Activated CD4-positive, alpha-beta T cell treated with anti-CD3 and anti-CD28 coated beads, Interleukin-2, amount 10 ng/mL, durations not matched to agents 24 days and 14 days (primary cell): ENCODE measurements at regions not wholly inside any gene's neighbourhood (a gene's known extent, or its start where the extent isn't known, plus 50 kb on each side); places are given as distances from the start of the nearest gene placed in this dataset.

Experiments used
- DNase-seq: peaks from one replicate; pipeline ENCODE4 v3.0.0; 2022
- H3K27ac Mint-ChIP-seq: one replicate; pipeline ENCODE4 v1.8.0; 2022; ENCODE audit warnings: mild to moderate bottlenecking, mixed read lengths
- H3K27me3 Mint-ChIP-seq: one replicate; pipeline ENCODE4 v1.8.0; 2022; ENCODE audit warnings: mixed read lengths
- H3K36me3 Mint-ChIP-seq: one replicate; pipeline ENCODE4 v1.8.0; 2022; ENCODE audit warnings: low read depth, mild to moderate bottlenecking, mixed read lengths
- H3K4me1 Mint-ChIP-seq: one replicate; pipeline ENCODE4 v1.8.0; 2021; ENCODE audit warnings: mixed read lengths
- H3K4me3 Mint-ChIP-seq: one replicate; pipeline ENCODE4 v1.8.0; 2022; ENCODE audit warnings: mild to moderate bottlenecking, moderate library complexity, mixed read lengths
- H3K9me3 Mint-ChIP-seq: one replicate; pipeline ENCODE4 v1.8.0; 2021; ENCODE audit warnings: mixed read lengths
- intact Hi-C: fragments of 100-400 bp; cut with micrococcal nuclease; formaldehyde crosslinking; loops from one replicate; pipeline ENCODE4 v1.15.1; 2023

GRCh38 chr1:56429288-56429687 lies 150.1 kb downstream of the PLPP3 start:
- DNase-seq, result no peak
- intact Hi-C loops, result no loop called here
- H3K4me1 Mint-ChIP-seq, result no peaks in the 10 kb centered on the region

DNA sequence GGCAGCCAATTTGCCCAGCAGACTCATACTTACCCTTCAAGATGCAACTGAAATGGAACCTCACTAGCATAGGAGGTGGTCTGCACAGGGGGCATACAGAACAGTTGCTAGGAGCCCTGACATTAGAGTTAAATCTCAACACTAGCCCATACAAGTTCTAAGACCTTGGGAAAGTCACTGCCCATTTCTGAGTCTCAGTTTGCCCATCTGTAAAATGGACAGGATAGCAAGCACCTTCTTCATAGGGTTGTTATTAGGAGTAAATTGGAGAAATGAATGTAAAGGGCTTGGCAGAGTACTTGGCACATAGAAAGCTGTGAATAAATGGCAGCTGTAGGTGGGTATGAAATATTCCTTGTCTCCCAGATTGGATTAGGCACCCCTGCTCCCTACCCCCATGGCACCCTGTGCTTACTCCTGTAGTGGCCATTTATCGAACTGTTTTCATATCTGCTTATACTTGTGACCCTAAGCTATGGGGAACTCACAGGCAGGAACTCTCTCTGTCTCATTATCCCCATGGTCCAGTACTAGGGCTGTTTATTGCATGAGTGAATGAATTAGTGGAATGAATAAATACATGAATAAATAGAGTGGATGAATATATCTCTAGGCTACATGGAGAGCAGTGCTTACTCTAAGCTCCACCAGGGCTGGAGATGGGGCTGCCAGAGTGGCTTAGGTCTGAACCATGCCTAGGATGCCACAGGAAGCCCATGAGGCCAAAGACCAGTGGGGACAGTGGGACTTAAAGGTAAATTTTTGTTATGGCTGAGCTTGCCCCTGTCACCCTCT lies 152.6 kb downstream of the PLPP3 start:
- Mint-ChIP-seq H3K36me3 (no peaks in the 10 kb centered on the region), H3K27ac (no peak overlapping the region), H3K27me3 (no peaks in the 10 kb centered on the region), H3K9me3 (no peaks in the 10 kb centered on the region), H3K4me3 (no peak overlapping the region), H3K4me1 (no peaks in the 10 kb centered on the region)
- no peak for DNase-seq
- intact Hi-C loops, result no loop called here

More at GRCh38 chr1:56429288-56429687, 150.1 kb downstream of the PLPP3 start:
- Mint-ChIP-seq H3K27ac (no peak overlapping the region), H3K27me3 (no peaks in the 10 kb centered on the region), H3K36me3 (no peaks in the 10 kb centered on the region), H3K9me3 (no peaks in the 10 kb centered on the region), H3K4me3 (no peak overlapping the region)

DNA sequence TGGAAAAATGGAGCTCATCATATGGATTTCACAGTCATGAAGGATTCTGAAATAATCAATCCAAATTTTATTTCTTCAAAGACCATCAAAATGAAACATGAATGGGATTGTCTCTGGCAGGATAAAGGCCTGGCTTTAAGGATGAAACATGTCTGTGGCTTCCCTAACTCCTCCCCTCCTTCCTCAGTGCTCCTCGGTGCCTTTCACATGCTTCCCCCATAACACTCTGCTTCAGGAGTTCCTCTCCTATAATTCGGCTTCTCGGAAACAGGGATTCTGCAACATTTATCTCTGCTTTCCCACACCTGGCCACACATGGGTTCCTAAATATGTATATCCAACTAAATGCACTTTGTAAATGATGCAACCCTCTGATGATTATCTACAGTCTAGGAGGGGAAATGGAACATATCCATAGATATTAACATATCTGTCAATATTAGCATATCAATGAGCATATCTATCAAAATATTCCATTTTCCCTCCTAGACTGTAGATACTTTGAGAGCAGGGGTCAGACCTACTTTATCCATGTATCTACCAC lies 153.8 kb downstream of the PLPP3 start:
- no peak overlapping the region for H3K27ac Mint-ChIP-seq

GRCh38 chr1:56424744-56425493 lies 154.4 kb downstream of the PLPP3 start:
- Mint-ChIP-seq H3K27me3 (no peaks in the 10 kb centered on the region), H3K27ac (no peak overlapping the region), H3K9me3 (no peaks in the 10 kb centered on the region), H3K4me3 (no peak overlapping the region), H3K4me1 (no peaks in the 10 kb centered on the region), H3K36me3 (no peaks in the 10 kb centered on the region)
- intact Hi-C loops, result no loop called here
- no peak for DNase-seq

More for the DNA sequence above, 153.8 kb downstream of the PLPP3 start:
- Mint-ChIP-seq H3K9me3 (no peaks in the 10 kb centered on the region), H3K4me3 (no peak overlapping the region), H3K4me1 (no peaks in the 10 kb centered on the region), H3K27me3 (no peaks in the 10 kb centered on the region), H3K36me3 (no peaks in the 10 kb centered on the region)
- intact Hi-C loops, result no loop called here
- DNase-seq, result no peak

- no peaks in the 10 kb centered on the region for H3K27me3 Mint-ChIP-seq
These were observed 155.6 kb downstream of the PLPP3 start for GRCh38 chr1:56423716-56424115.

GRCh38 chr1:56418151-56418631 lies 161.2 kb downstream of the PLPP3 start:
- H3K4me1 Mint-ChIP-seq, result no peaks in the 10 kb centered on the region

More at GRCh38 chr1:56423716-56424115, 155.6 kb downstream of the PLPP3 start:
- Mint-ChIP-seq H3K36me3 (no peaks in the 10 kb centered on the region), H3K4me1 (no peaks in the 10 kb centered on the region), H3K9me3 (no peaks in the 10 kb centered on the region), H3K27ac (no peak overlapping the region), H3K4me3 (no peak overlapping the region)
- no peak for DNase-seq
- intact Hi-C loops, result no loop called here

GRCh38 chr1:56417646-56418045 lies 161.7 kb downstream of the PLPP3 start:
- no peaks in the 10 kb centered on the region for H3K27me3 Mint-ChIP-seq
- H3K27ac Mint-ChIP-seq, result no peak overlapping the region
- H3K36me3 Mint-ChIP-seq, result no peaks in the 10 kb centered on the region
- H3K9me3 Mint-ChIP-seq, result no peaks in the 10 kb centered on the region
- no peak overlapping the region for H3K4me3 Mint-ChIP-seq
- H3K4me1 Mint-ChIP-seq, result no peaks in the 10 kb centered on the region
- intact Hi-C loops, result no loop called here
- DNase-seq, result no peak

More at GRCh38 chr1:56418151-56418631, 161.2 kb downstream of the PLPP3 start:
- Mint-ChIP-seq H3K9me3 (no peaks in the 10 kb centered on the region), H3K27ac (no peak overlapping the region), H3K36me3 (no peaks in the 10 kb centered on the region), H3K27me3 (no peaks in the 10 kb centered on the region), H3K4me3 (no peak overlapping the region)
- DNase-seq, result no peak
- intact Hi-C loops, result no loop called here

- H3K27me3 Mint-ChIP-seq, result no peaks in the 10 kb centered on the region
- H3K4me3 Mint-ChIP-seq, result no peak overlapping the region
- intact Hi-C loops, result no loop called here
- no peak overlapping the region for H3K27ac Mint-ChIP-seq
- no peaks in the 10 kb centered on the region for H3K36me3 Mint-ChIP-seq
- H3K4me1 Mint-ChIP-seq, result no peaks in the 10 kb centered on the region
- no peak for DNase-seq
- H3K9me3 Mint-ChIP-seq, result no peaks in the 10 kb centered on the region
These were observed 162.9 kb downstream of the PLPP3 start for GRCh38 chr1:56416495-56416894.

- intact Hi-C loops, result no loop called here
These were observed 163.6 kb downstream of the PLPP3 start for GRCh38 chr1:56415720-56416119.

GRCh38 chr1:56415258-56415657 lies 164.1 kb downstream of the PLPP3 start:
- no peaks in the 10 kb centered on the region for H3K4me1 Mint-ChIP-seq
- no peak overlapping the region for H3K4me3 Mint-ChIP-seq
- no peaks in the 10 kb centered on the region for H3K27me3 Mint-ChIP-seq
- intact Hi-C loops, result no loop called here
- H3K36me3 Mint-ChIP-seq, result no peaks in the 10 kb centered on the region
- H3K27ac Mint-ChIP-seq, result no peak overlapping the region
- H3K9me3 Mint-ChIP-seq, result no peaks in the 10 kb centered on the region
- DNase-seq, result no peak

More at GRCh38 chr1:56415720-56416119, 163.6 kb downstream of the PLPP3 start:
- no peak overlapping the region for H3K27ac Mint-ChIP-seq
- no peaks in the 10 kb centered on the region for H3K4me1 Mint-ChIP-seq
- no peak overlapping the region for H3K4me3 Mint-ChIP-seq
- DNase-seq, result no peak
- H3K27me3 Mint-ChIP-seq, result no peaks in the 10 kb centered on the region
- H3K36me3 Mint-ChIP-seq, result no peaks in the 10 kb centered on the region
- H3K9me3 Mint-ChIP-seq, result no peaks in the 10 kb centered on the region

DNA sequence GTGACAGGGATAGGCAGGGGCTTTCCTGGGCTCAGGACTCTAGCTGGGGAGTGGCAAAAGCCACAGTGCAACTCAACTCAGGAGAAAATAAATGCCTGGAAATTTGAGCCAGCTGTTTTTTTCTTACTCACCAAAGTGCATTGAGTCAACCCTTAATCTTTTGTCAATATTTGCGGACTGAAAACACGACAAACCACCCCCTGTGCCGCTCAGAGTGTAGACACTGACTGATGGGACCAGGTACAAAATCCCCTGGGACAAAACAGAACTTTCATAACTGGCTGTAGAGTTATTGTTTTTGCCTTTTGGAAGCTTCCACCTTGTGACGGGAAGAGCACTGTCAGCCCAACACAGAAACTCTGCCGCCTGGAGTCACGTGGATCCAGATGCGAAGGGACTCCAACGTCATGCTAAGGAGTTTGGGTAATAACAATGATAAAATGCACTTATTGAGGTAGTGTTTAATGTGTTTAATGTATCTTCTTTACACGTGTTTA lies 164.6 kb downstream of the PLPP3 start:
- intact Hi-C loops, result no loop called here
- DNase-seq, result no peak
- Mint-ChIP-seq H3K27me3 (no peaks in the 10 kb centered on the region), H3K36me3 (no peaks in the 10 kb centered on the region), H3K4me1 (no peaks in the 10 kb centered on the region), H3K4me3 (no peak overlapping the region), H3K27ac (no peak overlapping the region), H3K9me3 (no peaks in the 10 kb centered on the region)

DNA sequence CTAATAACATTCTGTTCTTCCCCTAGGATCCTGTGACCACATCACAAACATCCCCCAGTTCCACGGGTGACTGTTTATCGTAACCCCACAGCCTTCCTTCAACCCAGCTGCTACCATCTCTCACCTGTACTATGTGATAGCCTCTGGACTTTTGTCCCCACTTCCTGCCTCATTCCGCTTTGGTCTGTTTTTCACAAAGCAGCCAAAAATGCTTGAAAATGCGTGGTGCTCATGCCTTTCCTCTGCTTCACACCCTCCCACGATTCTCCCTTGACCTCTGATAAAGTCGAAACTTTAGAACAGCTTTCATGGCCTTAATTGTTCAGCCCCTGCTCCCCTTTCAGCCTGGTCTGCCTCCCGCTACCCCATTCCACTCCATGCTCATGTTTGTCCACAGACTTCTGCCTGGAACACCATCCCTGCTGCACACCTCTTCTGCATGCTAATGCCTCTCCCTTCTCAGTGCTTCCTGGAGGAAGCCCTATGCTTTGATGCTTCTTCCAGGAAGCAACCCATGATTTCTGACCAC lies 165.6 kb downstream of the PLPP3 start:
- Mint-ChIP-seq H3K4me3 (no peak overlapping the region), H3K27me3 (no peaks in the 10 kb centered on the region), H3K36me3 (no peaks in the 10 kb centered on the region), H3K4me1 (no peaks in the 10 kb centered on the region), H3K9me3 (no peaks in the 10 kb centered on the region), H3K27ac (no peak overlapping the region)
- no peak for DNase-seq
- intact Hi-C loops, result no loop called here

DNA sequence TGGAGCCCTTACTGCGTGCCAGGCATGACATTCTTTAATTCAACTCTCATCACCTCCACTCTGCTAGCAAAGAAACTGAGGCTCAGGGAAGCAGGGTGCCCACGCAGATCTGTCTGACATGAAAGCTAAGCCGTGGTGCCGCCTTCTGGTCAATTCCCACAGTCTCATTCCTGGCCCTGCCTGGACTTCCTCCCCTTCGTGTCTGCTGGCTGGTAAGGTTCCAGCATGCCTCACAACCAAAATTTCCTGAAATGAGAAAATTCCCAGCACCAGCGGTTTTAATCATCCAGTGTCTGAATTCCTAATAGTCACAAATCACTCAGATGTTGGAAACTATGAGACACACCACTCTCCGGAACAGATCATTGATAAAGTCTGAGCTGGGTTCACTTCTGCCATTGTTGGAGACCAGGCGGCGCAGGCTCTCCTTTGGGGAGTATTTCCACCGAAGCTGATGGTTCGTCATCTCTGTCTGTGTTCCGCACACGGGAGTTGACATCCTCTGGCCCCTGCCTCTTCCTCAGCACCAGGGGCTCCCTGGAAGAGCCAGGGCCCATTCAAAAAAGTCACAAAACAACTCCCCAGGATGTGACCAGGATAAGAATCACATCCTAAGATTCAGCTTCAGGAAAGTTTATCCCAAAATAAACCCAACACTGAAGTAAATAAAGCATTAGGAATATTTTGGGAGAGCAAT lies 167.7 kb downstream of the PLPP3 start:
- DNase-seq, result no peak
- Mint-ChIP-seq H3K27ac (no peak overlapping the region), H3K4me1 (no peaks in the 10 kb centered on the region), H3K4me3 (no peak overlapping the region), H3K27me3 (no peaks in the 10 kb centered on the region), H3K36me3 (no peaks in the 10 kb centered on the region), H3K9me3 (no peaks in the 10 kb centered on the region)
- intact Hi-C loops, result no loop called here
